ENCODE measurements at regions not wholly inside any gene's neighbourhood (a gene's known extent, or its start where the extent isn't known, plus 50 kb on each side); places are given as distances from the start of the nearest gene placed in this dataset.

- no peak for TF ChIP-seq POLR2AphosphoS5 (IDR thresholded peaks at IDR 0.05; ENCODE audit: low read depth)
- no peak for TF ChIP-seq CTCF (conservative IDR thresholded peaks at IDR 0.05; ENCODE audit: low read depth in 2 of 2)
- no peak for TF ChIP-seq EZH2 (IDR thresholded peaks at IDR 0.05; ENCODE audit: low read depth, unreplicated experiment)
- no peak for TF ChIP-seq CREB1 (CRISPR knock-in tag; IDR thresholded peaks at IDR 0.05; ENCODE audit: low read depth)
- no peak for TF ChIP-seq EZH2phosphoT487 (IDR thresholded peaks at IDR 0.05; ENCODE audit: unreplicated experiment)
- TF ChIP-seq, protein P1, sequence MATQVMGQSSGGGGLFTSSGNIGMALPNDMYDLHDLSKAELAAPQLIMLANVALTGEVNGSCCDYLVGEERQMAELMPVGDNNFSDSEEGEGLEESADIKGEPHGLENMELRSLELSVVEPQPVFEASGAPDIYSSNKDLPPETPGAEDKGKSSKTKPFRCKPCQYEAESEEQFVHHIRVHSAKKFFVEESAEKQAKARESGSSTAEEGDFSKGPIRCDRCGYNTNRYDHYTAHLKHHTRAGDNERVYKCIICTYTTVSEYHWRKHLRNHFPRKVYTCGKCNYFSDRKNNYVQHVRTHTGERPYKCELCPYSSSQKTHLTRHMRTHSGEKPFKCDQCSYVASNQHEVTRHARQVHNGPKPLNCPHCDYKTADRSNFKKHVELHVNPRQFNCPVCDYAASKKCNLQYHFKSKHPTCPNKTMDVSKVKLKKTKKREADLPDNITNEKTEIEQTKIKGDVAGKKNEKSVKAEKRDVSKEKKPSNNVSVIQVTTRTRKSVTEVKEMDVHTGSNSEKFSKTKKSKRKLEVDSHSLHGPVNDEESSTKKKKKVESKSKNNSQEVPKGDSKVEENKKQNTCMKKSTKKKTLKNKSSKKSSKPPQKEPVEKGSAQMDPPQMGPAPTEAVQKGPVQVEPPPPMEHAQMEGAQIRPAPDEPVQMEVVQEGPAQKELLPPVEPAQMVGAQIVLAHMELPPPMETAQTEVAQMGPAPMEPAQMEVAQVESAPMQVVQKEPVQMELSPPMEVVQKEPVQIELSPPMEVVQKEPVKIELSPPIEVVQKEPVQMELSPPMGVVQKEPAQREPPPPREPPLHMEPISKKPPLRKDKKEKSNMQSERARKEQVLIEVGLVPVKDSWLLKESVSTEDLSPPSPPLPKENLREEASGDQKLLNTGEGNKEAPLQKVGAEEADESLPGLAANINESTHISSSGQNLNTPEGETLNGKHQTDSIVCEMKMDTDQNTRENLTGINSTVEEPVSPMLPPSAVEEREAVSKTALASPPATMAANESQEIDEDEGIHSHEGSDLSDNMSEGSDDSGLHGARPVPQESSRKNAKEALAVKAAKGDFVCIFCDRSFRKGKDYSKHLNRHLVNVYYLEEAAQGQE (IDR thresholded peaks at IDR 0.05; ENCODE audit: unreplicated experiment): no peak
- no peak for TF ChIP-seq JUNB (IDR thresholded peaks at IDR 0.05; ENCODE audit: unreplicated experiment)
These were observed 248.5 kb upstream of the TGFBR2 start for GRCh38 chr3:30357897-30358296.

Measured in GM23338 (cell line).